ENCODE measurements at regions not wholly inside any gene's neighbourhood (a gene's known extent, or its start where the extent isn't known, plus 50 kb on each side); places are given as distances from the start of the nearest gene placed in this dataset.
"Not testable (repeated sequence)": the region's sequence is repeated elsewhere in the genome, so short reads cannot be mapped to it uniquely, and the experiment has no call there.

DNA sequence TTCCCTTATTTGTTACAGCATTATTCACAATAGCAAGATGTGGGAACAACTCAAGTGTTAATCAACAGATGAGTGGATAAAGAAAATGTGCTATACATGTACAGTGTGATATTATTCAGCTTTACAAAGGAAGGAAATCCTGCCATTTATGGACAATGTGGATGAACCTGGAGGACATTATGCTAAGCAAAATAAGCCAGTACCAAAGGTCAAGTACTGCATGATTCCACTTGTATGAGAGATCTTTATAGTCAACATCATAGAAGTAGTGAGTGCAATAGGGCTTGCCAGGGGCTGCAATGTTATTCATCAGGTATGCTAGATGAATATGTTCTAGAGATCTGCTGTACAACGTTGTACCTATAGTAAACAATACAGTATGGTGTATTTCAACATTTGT is 138.5 kb upstream of the AGR3 start:
- DNase-seq: no peak

- no peak for DNase-seq
Observed at GRCh38 chr7:17021205-17021604, 139.4 kb upstream of the AGR3 start.

DNA sequence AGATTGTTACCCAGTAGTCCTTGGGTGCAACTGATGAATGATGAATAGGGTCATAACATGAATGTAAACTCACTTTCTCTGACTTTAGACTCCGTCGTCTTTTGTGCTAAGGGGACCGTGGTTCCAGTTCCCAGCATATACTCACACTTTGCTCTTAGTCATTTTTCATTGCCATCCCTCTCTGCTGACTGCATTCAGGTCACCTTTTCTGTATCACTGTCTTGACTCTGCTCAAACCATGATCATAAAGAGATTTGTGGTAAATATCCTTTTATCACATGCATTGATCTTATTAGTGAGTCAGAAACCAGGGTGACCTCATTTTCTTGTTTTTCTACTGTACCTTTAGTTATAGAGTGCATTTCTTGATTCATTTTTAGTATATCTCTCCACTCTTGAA is 141.1 kb upstream of the AGR3 start:
- DNase-seq: no peak

DNA sequence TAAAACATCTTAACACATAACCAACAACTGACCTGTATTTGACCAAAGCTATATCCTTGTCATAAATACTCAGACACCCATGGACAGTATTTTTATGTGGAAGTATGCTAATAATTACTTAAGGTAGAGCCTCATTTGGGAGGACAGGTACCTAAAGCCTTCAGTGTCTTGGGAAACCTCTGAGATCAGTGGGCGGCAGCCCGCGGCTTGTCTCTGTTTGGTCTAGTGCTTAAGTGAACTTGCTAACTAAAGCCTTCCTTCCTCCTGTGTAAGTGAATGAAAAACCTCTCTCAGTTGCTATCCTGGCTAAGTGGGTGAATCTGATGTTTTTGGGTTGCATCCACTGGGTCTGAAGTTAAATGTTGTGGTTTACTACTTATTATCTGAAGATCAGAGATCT is 144.5 kb upstream of the AGR3 start:
- DNase-seq: no peak

DNA sequence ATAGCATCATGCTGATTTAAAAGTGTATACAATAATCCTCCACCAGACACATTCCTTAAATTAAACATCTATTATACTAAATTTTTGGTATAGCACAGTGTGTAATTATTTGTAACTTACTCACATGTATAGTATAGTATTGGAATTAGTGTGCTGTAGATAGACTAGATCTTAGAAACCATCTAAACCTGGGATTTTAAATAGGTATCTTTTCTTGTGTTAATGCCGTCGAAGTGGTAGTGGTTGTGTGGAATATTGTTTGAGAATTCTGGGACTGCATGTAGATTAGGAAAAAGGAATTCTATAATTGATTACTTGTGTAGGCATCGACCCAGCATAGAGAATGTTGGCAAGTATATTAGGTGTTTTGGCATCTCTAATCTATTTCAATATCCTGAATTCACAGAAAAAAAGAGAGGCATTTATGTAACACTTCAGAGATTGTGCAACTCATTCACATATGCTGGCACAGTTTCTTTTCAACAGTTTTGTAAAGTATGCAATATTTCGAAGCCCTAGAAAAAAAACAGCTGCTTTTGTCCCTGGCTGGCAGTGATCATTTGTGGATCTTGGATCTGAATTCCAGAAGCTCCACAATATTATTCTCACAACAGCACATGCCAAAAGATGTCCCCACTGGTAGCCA is 145.5 kb upstream of the AGR3 start:
- no peak for DNase-seq

DNA sequence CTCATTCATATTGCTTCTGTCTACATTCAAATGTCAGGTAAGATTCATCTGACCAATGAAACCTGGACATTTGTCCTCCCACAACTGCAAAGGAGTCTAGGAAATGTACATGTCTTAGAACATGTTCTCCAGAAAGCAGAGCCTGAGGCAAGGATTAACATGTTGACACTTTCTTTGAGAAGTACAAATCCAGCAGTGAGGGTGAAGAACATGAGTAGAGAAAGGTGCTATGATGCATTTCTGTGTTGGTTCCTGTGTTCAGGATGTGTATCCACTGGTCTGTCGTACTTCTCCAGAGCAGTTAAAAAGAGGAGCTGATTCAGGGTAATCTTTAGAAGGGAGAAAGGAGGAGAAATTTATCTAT is 146.0 kb upstream of the AGR3 start:
- DNase-seq: no peak

DNA sequence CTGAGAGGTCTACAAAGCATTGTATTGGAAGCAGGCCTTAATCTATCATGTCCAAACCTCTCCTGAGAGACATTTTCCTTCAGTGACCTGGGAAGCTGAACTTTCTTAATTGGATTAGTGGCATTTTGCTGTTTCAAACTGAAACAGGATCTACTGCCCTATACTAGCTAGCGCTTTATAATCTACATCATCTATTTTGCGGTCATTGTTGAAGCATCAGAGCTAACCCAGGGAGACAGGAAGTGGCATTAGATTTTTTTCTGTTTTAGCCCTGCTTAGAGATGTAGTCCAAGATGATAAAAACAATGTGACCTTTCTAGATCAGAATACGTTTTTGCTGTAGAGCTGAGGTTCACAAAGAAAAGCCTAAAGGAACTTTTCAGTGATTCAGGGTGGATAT is 147.4 kb upstream of the AGR3 start:
- DNase-seq: no peak

DNA sequence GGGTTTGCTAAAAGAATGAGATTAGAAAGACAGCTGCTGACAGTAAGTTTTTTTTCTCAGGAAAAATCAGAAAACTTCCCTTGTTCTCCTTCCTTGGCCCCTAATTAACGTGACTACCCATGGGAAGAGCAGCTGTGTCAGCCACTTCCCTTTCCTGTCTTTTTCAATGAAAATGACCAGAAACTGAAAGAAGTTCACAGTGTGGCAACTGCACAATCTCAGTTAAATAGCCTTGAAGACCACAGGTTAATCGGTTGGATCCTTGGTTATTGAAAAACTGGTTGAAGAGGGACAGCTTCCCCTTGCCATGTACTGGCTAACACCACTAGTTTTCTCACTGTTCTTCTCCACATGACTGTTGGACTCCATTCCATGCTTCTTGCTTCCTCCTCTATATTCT is 148.8 kb upstream of the AGR3 start:
- no peak for DNase-seq

- no peak for DNase-seq
Observed at GRCh38 chr7:17031906-17032551, 150.2 kb upstream of the AGR3 start.

DNA sequence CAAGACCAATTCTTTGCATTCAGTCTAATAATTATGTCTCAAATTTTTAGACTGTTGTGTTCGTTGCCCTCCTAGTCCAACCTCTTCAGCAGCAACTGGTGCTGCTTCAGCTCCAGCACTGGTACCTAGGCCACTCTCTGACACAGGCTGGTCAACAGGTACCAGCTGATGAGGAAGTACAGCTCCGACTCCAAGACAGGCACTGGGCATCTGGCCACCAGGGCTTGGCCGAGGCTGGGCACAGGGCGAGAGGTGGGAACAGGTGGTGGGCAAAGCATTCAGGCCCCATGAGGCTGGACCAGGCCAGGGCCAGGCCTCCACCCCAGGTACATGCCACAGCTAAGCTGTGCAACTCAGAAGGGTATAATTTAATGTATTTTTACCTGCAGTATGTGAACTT is 151.5 kb upstream of the AGR3 start:
- no peak for DNase-seq

- DNase-seq: no peak
Observed at GRCh38 chr7:17036584-17036983, 154.8 kb upstream of the AGR3 start.

GRCh38 chr7:17037356-17037755 is 155.6 kb upstream of the AGR3 start:
- DNase-seq: no peak

- DNase-seq: no peak
Observed at GRCh38 chr7:17038160-17038782, 156.5 kb upstream of the AGR3 start.

DNA sequence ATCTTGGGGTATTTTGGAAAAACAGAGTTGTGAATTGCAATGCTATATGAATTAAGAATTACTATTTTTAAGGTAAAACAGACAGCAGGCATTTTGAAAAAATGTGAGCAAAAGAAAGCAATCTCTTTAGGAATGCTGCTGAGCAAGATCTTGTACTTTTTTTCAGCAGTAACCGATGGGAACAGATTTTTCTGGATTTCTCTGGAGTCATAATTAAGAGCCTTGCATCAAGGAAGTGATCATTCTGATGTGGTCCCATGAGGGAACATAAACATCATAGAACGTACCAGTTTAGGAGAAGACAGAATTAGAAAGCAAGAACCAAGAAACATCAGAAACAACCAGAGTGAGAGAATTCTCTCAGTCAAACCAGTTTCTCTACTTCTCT is 157.0 kb upstream of the AGR3 start:
- no peak for DNase-seq

DNA sequence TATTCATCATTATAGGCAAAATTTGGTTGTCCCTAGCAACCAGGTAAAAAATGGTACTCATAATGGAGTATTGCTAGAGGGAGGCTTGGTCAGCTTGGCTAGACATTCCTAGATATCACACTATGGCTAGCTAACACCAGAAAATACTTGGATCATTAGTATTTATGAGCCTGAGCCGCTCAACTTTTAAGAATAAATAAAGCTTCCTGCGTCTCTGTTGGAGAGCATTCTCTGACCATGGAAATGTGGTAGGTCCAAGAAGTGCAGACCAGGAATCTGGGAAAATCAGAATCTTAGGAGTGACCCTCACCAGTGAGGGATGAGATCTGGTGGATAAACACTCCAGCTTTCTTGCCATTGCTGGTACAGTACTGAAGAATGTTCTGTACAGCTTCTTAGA is 157.6 kb upstream of the AGR3 start:
- DNase-seq: no peak

DNA sequence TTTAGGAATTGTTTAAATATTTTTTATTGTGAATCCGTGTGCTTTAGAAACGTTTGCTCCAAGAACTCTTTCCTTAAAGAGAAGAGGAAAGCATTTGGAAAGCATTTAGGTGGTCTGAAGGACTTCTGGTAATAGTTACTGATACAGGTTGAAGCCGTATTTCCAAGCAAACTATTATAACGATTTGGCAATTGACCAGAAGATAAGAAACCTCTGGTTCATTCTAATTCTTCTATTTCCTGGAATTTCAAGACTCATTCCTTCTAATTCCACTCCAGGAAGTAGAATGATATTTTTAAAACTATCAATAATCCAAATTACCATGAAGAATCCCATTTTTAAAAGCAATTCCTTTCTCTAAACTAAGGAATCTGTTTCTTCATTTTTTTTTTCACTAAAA is 158.9 kb upstream of the AGR3 start:
- DNase-seq: no peak

GRCh38 chr7:17041324-17041723 is 159.5 kb upstream of the AGR3 start:
- peak; percentile 3 to 48 for DNase-seq

GRCh38 chr7:17042211-17042610 is 160.4 kb upstream of the AGR3 start:
- no peak for DNase-seq

- no peak for DNase-seq
Observed at GRCh38 chr7:17043012-17043877, 161.5 kb upstream of the AGR3 start.

GRCh38 chr7:17044396-17044795 is 162.6 kb upstream of the AGR3 start:
- no peak for DNase-seq

- DNase-seq: no peak
Observed at GRCh38 chr7:17044861-17045260, 163.1 kb upstream of the AGR3 start.

DNA sequence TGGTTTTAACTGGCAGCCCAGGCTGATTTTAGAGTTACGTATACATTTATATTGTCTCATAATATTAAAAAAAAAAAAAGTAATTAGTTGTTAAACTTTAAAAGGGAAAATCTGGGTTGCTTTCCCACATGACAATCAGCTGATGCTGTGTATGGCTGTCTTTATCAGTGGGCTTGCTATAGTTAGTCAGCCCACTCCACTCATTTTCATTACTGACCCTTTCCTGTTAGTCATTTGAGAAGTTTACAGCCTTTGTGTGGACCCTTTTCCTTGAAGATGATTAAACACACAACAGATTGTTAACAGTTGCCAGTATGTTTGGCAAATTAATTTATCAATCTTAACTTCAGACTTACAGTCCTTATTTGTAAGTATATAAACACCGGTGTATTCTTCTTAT is 164.5 kb upstream of the AGR3 start:
- no peak for DNase-seq

- no peak for DNase-seq
Observed at GRCh38 chr7:17046666-17047065, 164.9 kb upstream of the AGR3 start.

GRCh38 chr7:17053164-17053563 is 171.4 kb upstream of the AGR3 start:
- not testable (repeated sequence) for DNase-seq
